22Rv1 (cell line): ENCODE measurements at regions not wholly inside any gene's neighbourhood (a gene's known extent, or its start where the extent isn't known, plus 50 kb on each side); places are given as distances from the start of the nearest gene placed in this dataset.

Experiments used
- ZFX ChIP-seq: fragments of 450-650 bp; IDR thresholded peaks from 2 replicates; pipeline ENCODE4 v1.6.1; 2017; ENCODE audit warnings: antibody characterized with exemption, borderline replicate concordance
- TF ChIP-seq, protein P1 (sequence below): fragments of 450-650 bp; IDR thresholded peaks from 2 replicates; pipeline ENCODE4 v1.5.1; 2017; ENCODE audit warnings: mild to moderate bottlenecking

DNA sequence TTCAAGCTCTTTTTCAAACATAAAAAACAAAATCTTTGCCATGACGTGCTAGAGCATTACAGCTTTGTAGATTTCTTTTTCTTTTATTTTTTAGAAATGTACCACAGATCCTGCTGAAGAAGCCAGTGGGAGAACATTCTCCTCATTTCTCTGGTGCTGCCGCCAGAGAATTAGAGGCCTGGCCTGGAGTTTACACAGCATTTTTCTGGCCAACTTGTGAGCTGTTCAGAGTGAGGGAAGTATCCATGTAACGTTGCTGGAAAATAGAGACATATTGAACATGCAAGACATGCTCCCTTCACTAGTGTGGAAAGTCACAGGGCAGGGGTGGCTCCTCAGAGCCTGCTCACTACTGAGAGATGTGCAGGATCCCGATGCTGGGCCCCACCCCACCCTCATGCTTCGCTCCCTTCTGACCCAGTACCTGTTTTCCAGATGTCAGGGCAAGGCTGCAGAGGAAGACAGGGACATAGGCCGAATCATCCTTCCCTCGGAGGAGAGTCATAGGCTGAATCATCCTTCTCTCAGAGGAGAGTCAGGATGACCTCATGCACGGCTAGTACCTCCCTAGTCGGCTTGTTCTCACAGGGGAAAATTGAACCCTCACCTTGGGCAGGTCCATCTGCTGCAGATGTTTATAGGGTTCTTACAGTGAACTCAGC, 298.5 kb downstream of the INSIG2 start:
- TF ChIP-seq, protein P1, sequence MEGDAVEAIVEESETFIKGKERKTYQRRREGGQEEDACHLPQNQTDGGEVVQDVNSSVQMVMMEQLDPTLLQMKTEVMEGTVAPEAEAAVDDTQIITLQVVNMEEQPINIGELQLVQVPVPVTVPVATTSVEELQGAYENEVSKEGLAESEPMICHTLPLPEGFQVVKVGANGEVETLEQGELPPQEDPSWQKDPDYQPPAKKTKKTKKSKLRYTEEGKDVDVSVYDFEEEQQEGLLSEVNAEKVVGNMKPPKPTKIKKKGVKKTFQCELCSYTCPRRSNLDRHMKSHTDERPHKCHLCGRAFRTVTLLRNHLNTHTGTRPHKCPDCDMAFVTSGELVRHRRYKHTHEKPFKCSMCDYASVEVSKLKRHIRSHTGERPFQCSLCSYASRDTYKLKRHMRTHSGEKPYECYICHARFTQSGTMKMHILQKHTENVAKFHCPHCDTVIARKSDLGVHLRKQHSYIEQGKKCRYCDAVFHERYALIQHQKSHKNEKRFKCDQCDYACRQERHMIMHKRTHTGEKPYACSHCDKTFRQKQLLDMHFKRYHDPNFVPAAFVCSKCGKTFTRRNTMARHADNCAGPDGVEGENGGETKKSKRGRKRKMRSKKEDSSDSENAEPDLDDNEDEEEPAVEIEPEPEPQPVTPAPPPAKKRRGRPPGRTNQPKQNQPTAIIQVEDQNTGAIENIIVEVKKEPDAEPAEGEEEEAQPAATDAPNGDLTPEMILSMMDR: no peak
- no peak for TF ChIP-seq ZFX
